OCI-LY1 (cell line): ENCODE measurements at regions not wholly inside any gene's neighbourhood (a gene's known extent, or its start where the extent isn't known, plus 50 kb on each side); places are given as distances from the start of the nearest gene placed in this dataset.

Experiments
- H2AFZ ChIP-seq: fragments of 200-600 bp; sonication (generic), shearing (Covaris generic); 2 replicates; pipeline ENCODE4 v1.6.0; 2014; ENCODE audit warnings: antibody characterized with exemption, mild to moderate bottlenecking, low read length
- H3F3A ChIP-seq: fragments of 200-600 bp; sonication (generic), shearing (Covaris generic); 2 replicates; pipeline ENCODE4 v1.6.0; 2014; ENCODE audit warnings: mild to moderate bottlenecking, antibody characterized with exemption, low read length, moderate library complexity; ENCODE audit not compliant: insufficient read depth
- H3K27ac ChIP-seq: fragments of 200-600 bp; sonication (generic); 2 replicates; pipeline ENCODE4 v1.5.1; 2014; ENCODE audit warnings: low read length, mixed run types, mild to moderate bottlenecking, low read depth; ENCODE audit not compliant: poor library complexity, severe bottlenecking
- H3K27me3 ChIP-seq: fragments of 200-600 bp; sonication (generic); 2 replicates; pipeline ENCODE4 v1.6.0; 2014; ENCODE audit warnings: antibody characterized with exemption, mild to moderate bottlenecking, low read length, moderate library complexity; ENCODE audit not compliant: insufficient read depth
- H3K36me3 ChIP-seq: fragments of 200-600 bp; sonication (generic); 2 replicates; pipeline ENCODE4 v1.6.1; 2014; ENCODE audit warnings: mild to moderate bottlenecking, antibody characterized with exemption, low read length, moderate library complexity, mixed read lengths; ENCODE audit not compliant: insufficient read depth
- H3K4me1 ChIP-seq: fragments of 200-600 bp; sonication (generic); 2 replicates; pipeline ENCODE4 v1.5.1; 2014; ENCODE audit warnings: mild to moderate bottlenecking, low read length, moderate library complexity; ENCODE audit not compliant: insufficient read depth, severe bottlenecking
- H3K4me2 ChIP-seq: fragments of 200-600 bp; sonication (generic), shearing (Covaris generic); 2 replicates; pipeline ENCODE4 v1.6.1; 2014; ENCODE audit warnings: low read length
- H3K4me3 ChIP-seq: fragments of 200-600 bp; sonication (generic); 2 replicates; pipeline ENCODE4 v1.5.1; 2014; ENCODE audit warnings: low read length, low read depth, mild to moderate bottlenecking, mixed read lengths; ENCODE audit not compliant: poor library complexity, severe bottlenecking
- H3K79me2 ChIP-seq: fragments of 200-600 bp; shearing (Covaris generic); 2 replicates; pipeline ENCODE4 v1.6.1; 2016; ENCODE audit warnings: mixed run types, low read length, mixed read lengths; ENCODE audit not compliant: insufficient read depth
- H3K9ac ChIP-seq: fragments of 200-600 bp; sonication (generic), shearing (Covaris generic); 2 replicates; pipeline ENCODE4 v1.6.1; 2014; ENCODE audit warnings: mild to moderate bottlenecking, low read length, mixed read lengths
- H3K9me2 ChIP-seq: fragments of 200-600 bp; sonication (generic), shearing (Covaris generic); 2 replicates; pipeline ENCODE4 v1.6.1; 2014; ENCODE audit warnings: low read depth, mild to moderate bottlenecking, low read length, mixed read lengths
- H3K9me3 ChIP-seq: fragments of 200-600 bp; shearing (Covaris generic); 2 replicates; pipeline ENCODE4 v1.6.1; 2014; ENCODE audit warnings: low read length, mixed read lengths
- H4K20me1 ChIP-seq: fragments of 200-600 bp; sonication (generic), shearing (Covaris generic); 2 replicates; pipeline ENCODE4 v1.6.0; 2016; ENCODE audit warnings: mild to moderate bottlenecking, low read length; ENCODE audit not compliant: insufficient read depth
- EZH2 ChIP-seq: fragments of 200-600 bp; sonication (generic), shearing (Covaris generic); IDR thresholded peaks from 2 replicates; pipeline ENCODE4 v1.8.0; 2017; ENCODE audit warnings: borderline replicate concordance, mixed run types, mild to moderate bottlenecking, antibody characterized with exemption, low read length, moderate library complexity, mixed read lengths
- TF ChIP-seq, protein P1 (sequence below): fragments of 200-600 bp; sonication (generic), shearing (Covaris generic); IDR thresholded peaks from 2 replicates; pipeline ENCODE4 v1.5.1; 2017; ENCODE audit warnings: mild to moderate bottlenecking, antibody characterized with exemption, low read length, moderate library complexity, mixed read lengths

DNA sequence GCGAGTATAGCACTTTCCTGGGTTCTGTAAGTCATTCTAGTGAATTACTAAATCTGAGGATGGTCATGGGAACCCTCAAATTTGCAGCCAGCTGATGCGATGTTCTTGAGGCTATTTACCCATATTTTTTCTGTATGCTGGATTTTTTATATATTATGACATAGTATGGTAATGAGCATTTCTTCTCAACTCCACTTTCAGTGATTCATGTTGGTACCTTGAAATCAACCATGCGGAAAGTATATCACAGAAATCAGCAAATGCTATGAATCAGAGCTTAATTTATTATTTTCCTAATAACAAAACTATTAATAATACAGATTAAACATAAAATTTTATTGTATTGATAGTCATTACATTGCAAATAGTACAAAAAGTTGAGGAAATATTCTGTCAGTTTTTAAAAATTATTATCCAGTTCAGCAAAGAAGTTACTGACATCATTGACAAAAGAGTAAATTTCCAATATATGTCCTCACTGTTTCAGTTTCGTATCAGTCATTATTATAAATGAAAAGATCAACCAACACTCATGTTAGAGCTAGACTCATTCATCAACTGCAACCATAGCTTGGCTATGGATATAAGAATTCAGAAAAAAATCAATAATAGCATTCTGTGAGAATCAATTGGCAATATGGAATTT lies 164.3 kb upstream of the SETMAR start:
- H3K9me2 ChIP-seq, result no peaks in the 10 kb centered on the region
- H3K4me2 ChIP-seq, result no peak overlapping the region
- no peak overlapping the region for H2AFZ ChIP-seq
- no peaks in the 10 kb centered on the region for H3K4me1 ChIP-seq
- TF ChIP-seq, protein P1, sequence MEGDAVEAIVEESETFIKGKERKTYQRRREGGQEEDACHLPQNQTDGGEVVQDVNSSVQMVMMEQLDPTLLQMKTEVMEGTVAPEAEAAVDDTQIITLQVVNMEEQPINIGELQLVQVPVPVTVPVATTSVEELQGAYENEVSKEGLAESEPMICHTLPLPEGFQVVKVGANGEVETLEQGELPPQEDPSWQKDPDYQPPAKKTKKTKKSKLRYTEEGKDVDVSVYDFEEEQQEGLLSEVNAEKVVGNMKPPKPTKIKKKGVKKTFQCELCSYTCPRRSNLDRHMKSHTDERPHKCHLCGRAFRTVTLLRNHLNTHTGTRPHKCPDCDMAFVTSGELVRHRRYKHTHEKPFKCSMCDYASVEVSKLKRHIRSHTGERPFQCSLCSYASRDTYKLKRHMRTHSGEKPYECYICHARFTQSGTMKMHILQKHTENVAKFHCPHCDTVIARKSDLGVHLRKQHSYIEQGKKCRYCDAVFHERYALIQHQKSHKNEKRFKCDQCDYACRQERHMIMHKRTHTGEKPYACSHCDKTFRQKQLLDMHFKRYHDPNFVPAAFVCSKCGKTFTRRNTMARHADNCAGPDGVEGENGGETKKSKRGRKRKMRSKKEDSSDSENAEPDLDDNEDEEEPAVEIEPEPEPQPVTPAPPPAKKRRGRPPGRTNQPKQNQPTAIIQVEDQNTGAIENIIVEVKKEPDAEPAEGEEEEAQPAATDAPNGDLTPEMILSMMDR, result no peak
- no peak for TF ChIP-seq EZH2
- H3K9ac ChIP-seq, result no peak overlapping the region
- H3K36me3 ChIP-seq, result no peaks in the 10 kb centered on the region
- H3K4me3 ChIP-seq, result no peak overlapping the region
- no peaks in the 10 kb centered on the region for H4K20me1 ChIP-seq
- H3K27me3 ChIP-seq, result no peaks in the 10 kb centered on the region
- no peaks in the 10 kb centered on the region for H3F3A ChIP-seq
- H3K9me3 ChIP-seq, result no peaks in the 10 kb centered on the region
- no peak overlapping the region for H3K27ac ChIP-seq
- no peaks in the 10 kb centered on the region for H3K79me2 ChIP-seq

DNA sequence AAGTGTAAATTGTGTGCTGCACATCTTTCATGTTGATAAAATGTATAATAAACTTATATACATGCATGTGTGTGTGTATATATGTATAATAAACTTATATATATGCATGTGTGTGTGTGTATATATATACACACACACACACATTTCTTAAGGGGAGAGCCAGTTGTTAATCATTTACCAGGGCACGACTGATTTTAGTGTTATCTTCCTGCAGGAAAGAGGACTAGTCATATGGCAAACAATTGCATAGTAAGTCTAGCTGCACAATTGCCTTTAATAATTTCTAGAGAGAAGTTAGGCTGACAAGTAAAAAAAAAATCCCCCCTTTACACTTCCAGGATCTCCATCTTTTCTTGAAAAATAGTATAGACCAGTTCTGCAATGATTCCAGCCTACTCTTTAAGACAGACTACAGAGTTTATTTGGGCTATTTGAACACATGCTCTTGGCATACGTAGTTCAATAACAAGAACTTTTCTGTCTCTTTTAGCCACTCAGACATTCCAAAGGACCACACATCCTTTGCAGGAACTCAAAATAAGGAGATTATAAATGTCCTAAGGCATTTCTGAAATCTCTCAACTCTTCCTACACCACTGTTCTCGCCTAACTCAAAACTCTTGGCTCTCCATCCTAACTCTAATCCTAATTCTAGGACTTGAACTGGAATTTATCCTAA lies 163.6 kb upstream of the SETMAR start:
- TF ChIP-seq, protein P1, result no peak
- no peak for TF ChIP-seq EZH2
- Histone ChIP-seq H3K9me3 (no peaks in the 10 kb centered on the region), H3K4me3 (no peak overlapping the region), H3K27ac (no peak overlapping the region), H3K9ac (no peak overlapping the region), H3K79me2 (no peaks in the 10 kb centered on the region), H4K20me1 (no peaks in the 10 kb centered on the region), H3K9me2 (no peaks in the 10 kb centered on the region), H2AFZ (no peak overlapping the region), H3K4me2 (no peak overlapping the region), H3K36me3 (no peaks in the 10 kb centered on the region), H3F3A (no peaks in the 10 kb centered on the region), H3K27me3 (no peaks in the 10 kb centered on the region), H3K4me1 (no peaks in the 10 kb centered on the region)

DNA sequence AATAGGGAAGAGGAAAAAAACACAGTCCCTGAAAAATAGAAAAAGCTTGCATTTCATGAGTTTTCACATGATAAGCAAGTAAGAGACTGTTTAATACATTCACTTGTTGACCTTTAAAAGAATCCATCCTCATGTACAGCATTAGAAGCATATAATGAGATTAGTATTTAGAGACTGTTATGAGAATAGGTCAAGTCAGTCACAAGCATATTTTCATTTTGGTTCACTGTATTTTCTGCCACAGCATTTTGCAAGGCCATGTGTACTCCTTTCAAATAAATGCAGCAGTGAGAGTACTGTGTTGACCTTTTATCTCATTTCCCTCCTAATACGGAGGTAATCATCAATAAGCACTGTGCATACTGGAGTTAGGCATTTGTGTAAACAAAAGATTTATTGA lies 162.2 kb upstream of the SETMAR start:
- no peaks in the 10 kb centered on the region for H3K4me1 ChIP-seq
- no peaks in the 10 kb centered on the region for H4K20me1 ChIP-seq
- no peak overlapping the region for H3K9ac ChIP-seq
- no peaks in the 10 kb centered on the region for H3K9me3 ChIP-seq
- TF ChIP-seq, protein P1, result no peak
- TF ChIP-seq EZH2, result no peak
- H3K4me2 ChIP-seq, result no peak overlapping the region
- no peaks in the 10 kb centered on the region for H3K36me3 ChIP-seq
- no peaks in the 10 kb centered on the region for H3K9me2 ChIP-seq
- H3K4me3 ChIP-seq, result no peak overlapping the region
- no peaks in the 10 kb centered on the region for H3K79me2 ChIP-seq
- H3K27ac ChIP-seq, result no peak overlapping the region
- no peak overlapping the region for H2AFZ ChIP-seq
- no peaks in the 10 kb centered on the region for H3K27me3 ChIP-seq
- H3F3A ChIP-seq, result no peaks in the 10 kb centered on the region
